IMR-90 (cell line): ENCODE measurements at regions not wholly inside any gene's neighbourhood (a gene's known extent, or its start where the extent isn't known, plus 50 kb on each side); places are given as distances from the start of the nearest gene placed in this dataset.

Source experiments
- ATAC-seq: fragments of 200-7000 bp; cut with Tn5 transposase; 2 replicates; pipeline ENCODE4 v1.9.1; 2020; ENCODE audit warnings: low read depth, mild to moderate bottlenecking, moderate library complexity
- BruUV-seq: library from RNA; stranded (reverse); fragments of 400-500 nt; replicated peaks from 2 replicates; lab custom pipeline; 2021; lab: Mats Ljungman, UMichigan
- CTCF ChIA-PET: fragments of 300-600 bp; formaldehyde crosslinking; extraction: SDS; loops from one replicate; lab custom pipeline; 2021; ENCODE audit warnings: antibody characterized with exemption; lab: Yijun Ruan, JAX
- POLR2A ChIA-PET: fragments of 300-600 bp; sonication (Branson Sonifier 250); formaldehyde crosslinking; loops from one replicate; lab custom pipeline; 2022; ENCODE audit warnings: antibody characterized with exemption; ENCODE audit not compliant: unreplicated experiment; lab: Charles Lee
- DNase-seq: peaks from one replicate; pipeline ENCODE4 v3.0.0; 2013
- H2AFZ ChIP-seq: replicated peaks from 2 replicates; pipeline ENCODE3; 2013; ENCODE audit warnings: low read length, mild to moderate bottlenecking; ENCODE audit not compliant: poor library complexity
- H2AK5ac ChIP-seq: 2 replicates; pipeline ENCODE4 v1.6.1; 2013; ENCODE audit warnings: low read depth, low read length, inconsistent platforms
- H2AK9ac ChIP-seq: replicated peaks from 2 replicates; pipeline ENCODE3; 2013; ENCODE audit warnings: mild to moderate bottlenecking, low read depth, low read length, moderate library complexity; ENCODE audit not compliant: poor library complexity
- H2BK120ac ChIP-seq: 2 replicates; pipeline ENCODE4 v1.6.1; 2013; ENCODE audit warnings: low read depth, low read length, inconsistent platforms
- H2BK15ac ChIP-seq: 3 replicates; pipeline ENCODE4 v1.6.1; 2013; ENCODE audit warnings: low read depth, low read length, inconsistent platforms
- H2BK20ac ChIP-seq: 2 replicates; pipeline ENCODE4 v1.6.1; 2013; ENCODE audit warnings: low read depth, mild to moderate bottlenecking, inconsistent platforms, low read length, moderate library complexity
- H2BK5ac ChIP-seq: 2 replicates; pipeline ENCODE4 v1.6.1; 2013; ENCODE audit warnings: mild to moderate bottlenecking, low read depth, low read length, inconsistent platforms; ENCODE audit not compliant: poor library complexity, severe bottlenecking
- H3K14ac ChIP-seq: replicated peaks from 2 replicates; pipeline ENCODE4 v1.6.1; 2013; ENCODE audit warnings: low read depth, low read length, inconsistent platforms
- H3K18ac ChIP-seq: 2 replicates; pipeline ENCODE4 v1.6.1; 2013; ENCODE audit warnings: low read depth, low read length, control low read depth
- H3K23ac ChIP-seq: 2 replicates; pipeline ENCODE4 v1.6.1; 2013; ENCODE audit warnings: low read depth, low read length, inconsistent platforms
- H3K27ac ChIP-seq: 2 replicates; pipeline ENCODE4 v1.5.1; 2013; ENCODE audit warnings: mild to moderate bottlenecking, control low read depth, low read length; ENCODE audit not compliant: insufficient read depth
- H3K27me3 ChIP-seq: 2 replicates; pipeline ENCODE4 v1.6.1; 2013; ENCODE audit warnings: low read length; ENCODE audit not compliant: control insufficient read depth, insufficient read depth
- H3K36me3 ChIP-seq: 2 replicates; pipeline ENCODE4 v1.6.1; 2013; ENCODE audit warnings: low read length, mixed read lengths; ENCODE audit not compliant: control insufficient read depth, insufficient read depth
- H3K4ac ChIP-seq: 2 replicates; pipeline ENCODE4 v1.6.1; 2013; ENCODE audit warnings: low read depth, low read length, inconsistent platforms
- H3K4me1 ChIP-seq: 2 replicates; pipeline ENCODE4 v1.6.1; 2013; ENCODE audit warnings: low read length, mixed read lengths; ENCODE audit not compliant: control insufficient read depth, insufficient read depth
- H3K4me2 ChIP-seq: 2 replicates; pipeline ENCODE4 v1.6.1; 2013; ENCODE audit warnings: low read depth, mild to moderate bottlenecking, control low read depth, low read length, moderate library complexity
- H3K4me3 ChIP-seq: 2 replicates; pipeline ENCODE4 v1.5.1; 2013; ENCODE audit warnings: low read depth, mild to moderate bottlenecking, control low read depth, low read length, moderate library complexity; ENCODE audit not compliant: insufficient read depth
- H3K56ac ChIP-seq: 2 replicates; pipeline ENCODE4 v1.6.1; 2013; ENCODE audit warnings: low read length, inconsistent platforms; ENCODE audit not compliant: insufficient read depth; ENCODE audit errors: extremely low read depth
- H3K79me1 ChIP-seq, 2 experiments: 2 replicates each; pipeline ENCODE4 v1.6.1; 2013; ENCODE audit warnings: low read length in 2 of 2, inconsistent platforms in 1 of 2, low read depth in 1 of 2
- H3K9ac ChIP-seq: 2 replicates; pipeline ENCODE4 v1.6.1; 2013; ENCODE audit warnings: low read depth, low read length, control low read depth
- H3K9me1 ChIP-seq: 2 replicates; pipeline ENCODE4 v1.6.1; 2013; ENCODE audit warnings: low read length, inconsistent platforms; ENCODE audit not compliant: insufficient read depth
- H3K9me3 ChIP-seq: 2 replicates; pipeline ENCODE4 v1.6.1; 2013; ENCODE audit warnings: low read length; ENCODE audit not compliant: control insufficient read depth, insufficient read depth
- H4K20me1 ChIP-seq: 2 replicates; pipeline ENCODE4 v1.6.1; 2013; ENCODE audit warnings: low read length, inconsistent platforms; ENCODE audit not compliant: insufficient read depth
- H4K5ac ChIP-seq: 2 replicates; pipeline ENCODE4 v1.6.1; 2013; ENCODE audit warnings: mild to moderate bottlenecking, low read depth, low read length, control low read depth
- H4K8ac ChIP-seq, 2 experiments: 2 replicates each; pipeline ENCODE4 v1.6.1; 2013; ENCODE audit warnings: low read depth in 2 of 2, low read length in 2 of 2, control low read depth in 1 of 2, inconsistent platforms in 1 of 2
- H4K91ac ChIP-seq: 2 replicates; pipeline ENCODE4 v1.6.1; 2013; ENCODE audit warnings: low read depth, low read length, inconsistent platforms; ENCODE audit not compliant: insufficient read depth
- BHLHE40 ChIP-seq: fragments of 150-350 bp; IDR thresholded peaks from 2 replicates; pipeline ENCODE4 v1.6.1; 2016; ENCODE audit warnings: mild to moderate bottlenecking, low read depth, low read length
- MAFK ChIP-seq: IDR thresholded peaks from 2 replicates; pipeline ENCODE4 v1.6.1; 2012; ENCODE audit warnings: low read depth, low read length, improper control_type of control experiment
- MAZ ChIP-seq: IDR thresholded peaks from 2 replicates; pipeline ENCODE4 v1.6.1; 2012; ENCODE audit warnings: low read depth, mild to moderate bottlenecking, low read length, improper control_type of control experiment, moderate library complexity, borderline replicate concordance
- NFE2L2 ChIP-seq: fragments of 150-350 bp; IDR thresholded peaks from 2 replicates; pipeline ENCODE4 v1.6.1; 2016; ENCODE audit warnings: low read depth, mild to moderate bottlenecking, low read length
- POLR2A ChIP-seq: IDR thresholded peaks from 2 replicates; pipeline ENCODE4 v1.6.1; 2012; ENCODE audit warnings: mild to moderate bottlenecking, low read depth, low read length
- RCOR1 ChIP-seq: IDR thresholded peaks from 2 replicates; pipeline ENCODE4 v1.6.1; 2012; ENCODE audit warnings: mild to moderate bottlenecking, low read length, improper control_type of control experiment; ENCODE audit not compliant: insufficient replicate concordance
- WGBS, 2 experiments: methylation state at CpG; one replicate each; pipeline versions ENCODE4 v1.1.5 to v1.1.7; 2013; ENCODE audit warnings: missing lambda C conversion rate in 2 of 2; ENCODE audit not compliant: insufficient read length in 1 of 2; ENCODE audit errors: extremely low coverage in 2 of 2; 5-methylcytosine and 5-hydroxymethylcytosine counted together
- dilution Hi-C: fragments of 300-500 bp; cut with HindIII; formaldehyde crosslinking; loops from one replicate; pipeline ENCODE4 v1.14.3; 2018; ENCODE audit warnings: low sequenced_read_pairs; ENCODE audit not compliant: unreplicated experiment
- in situ Hi-C: fragments of 300-500 bp; cut with MboI; formaldehyde crosslinking; loops from 3 replicates; pipeline ENCODE4 v1.14.3; 2019; ENCODE audit warnings: low sequenced_read_pairs, inconsistent platforms, mixed read lengths
- intact Hi-C: fragments of 100-400 bp; cut with micrococcal nuclease; formaldehyde crosslinking; loops from 2 replicates; pipeline ENCODE4 v1.10.0; 2022

DNA sequence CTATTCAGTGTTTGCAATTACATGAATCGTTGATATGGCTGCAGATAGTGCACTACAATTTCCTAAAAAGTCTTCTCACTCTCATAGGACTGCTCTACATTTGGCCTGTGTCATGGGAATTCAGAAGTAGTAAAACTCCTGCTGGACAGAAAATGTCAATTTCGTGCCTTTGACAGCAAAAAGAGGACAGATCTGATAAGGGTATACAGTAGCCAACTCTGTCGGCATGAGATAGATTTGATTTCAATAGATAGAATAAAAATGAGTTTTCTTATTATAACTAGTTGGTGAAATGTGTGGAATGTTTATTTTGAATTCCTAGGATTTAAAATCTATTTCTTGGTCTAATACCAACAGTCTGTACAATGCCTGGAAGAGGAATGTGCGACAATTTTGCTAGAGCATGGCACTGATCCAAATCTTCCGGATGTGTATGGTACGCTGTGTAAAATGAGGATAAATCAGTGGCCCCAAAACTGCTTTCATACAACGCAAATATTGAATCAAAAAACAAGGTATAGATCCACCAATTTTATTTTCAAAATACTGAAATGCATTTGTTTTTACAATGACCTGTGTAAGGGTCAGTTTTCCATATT lies 133.5 kb upstream of the CDK13 start:
- Histone ChIP-seq H3K23ac (no peak overlapping the region), H3K56ac (no peak overlapping the region), H3K27ac (no peak overlapping the region), H4K91ac (no peak overlapping the region), H3K27me3 (peaks cover 43% of the 10 kb centered on the region), H3K4me3 (no peak overlapping the region), H3K9ac (no peak overlapping the region), H4K8ac (no peak overlapping the region), H2AK5ac (no peak overlapping the region), H3K4me2 (no peak overlapping the region), H2BK5ac (no peak overlapping the region), H3K9me3 (no peaks in the 10 kb centered on the region), H2BK20ac (no peak overlapping the region), H3K36me3 (no peaks in the 10 kb centered on the region), H3K4ac (no peak overlapping the region), H3K79me1 (no peaks in the 10 kb centered on the region), H2BK120ac (no peak overlapping the region), H3K4me1 (no peaks in the 10 kb centered on the region), H3K18ac (no peak overlapping the region), H2AK9ac (no peak overlapping the region), H4K5ac (no peak overlapping the region), H2BK15ac (no peak overlapping the region), H2AFZ (no peak overlapping the region), H4K20me1 (no peaks in the 10 kb centered on the region), H3K14ac (no peak overlapping the region), H3K9me1 (no peaks in the 10 kb centered on the region)
- WGBS, 2 experiments: no CpG with 5 or more reads among the region's 7 CpGs
- DNase-seq (no peak), ATAC-seq (no peak)
- no TSS peak for BruUV-seq
- dilution Hi-C loops: no loop called here
- intact Hi-C loops: no loop called here
- no peak for TF ChIP-seq NFE2L2
- no peak for TF ChIP-seq BHLHE40
- no peak for TF ChIP-seq MAZ
- no peak for TF ChIP-seq POLR2A
- no peak for TF ChIP-seq RCOR1
- TF ChIP-seq MAFK: no peak
- ChIA-PET CTCF (no interaction called here), POLR2A (no interaction called here)
- in situ Hi-C loops: no loop called here
